ENCODE measurements at regions not wholly inside any gene's neighbourhood (a gene's known extent, or its start where the extent isn't known, plus 50 kb on each side); places are given as distances from the start of the nearest gene placed in this dataset.

- Histone ChIP-seq H3K27ac (no peak overlapping the region), H3K36me3 (no peaks in the 10 kb centered on the region), H3K4me3 (no peak overlapping the region), H3K4me1 (no peaks in the 10 kb centered on the region), H3K27me3 (no peaks in the 10 kb centered on the region), H3K9me3 (no peaks in the 10 kb centered on the region)
- DNase-seq (no peak), ATAC-seq (no peak)
- intact Hi-C loops (cut with DNase I; ENCODE audit: low total_unique reads) = no loop called here
- no peak for TF ChIP-seq POLR2A (IDR thresholded peaks at IDR 0.05)
- no peak for TF ChIP-seq CTCF (IDR thresholded peaks at IDR 0.05 in 4 of 5, conservative IDR thresholded peaks at IDR 0.05 in 1 of 5)
- in situ Hi-C loops (cut with MboI; ENCODE audit: low sequenced_read_pairs in 4 of 4) = no loop called here
These were observed 103.2 kb upstream of the GRIK2 start for GRCh38 chr6:101290346-101290745.

GRCh38 chr6:101294051-101294638, 99.4 kb upstream of the GRIK2 start:
- H3K36me3 ChIP-seq = no peaks in the 10 kb centered on the region
- H3K27me3 ChIP-seq = no peaks in the 10 kb centered on the region
- no peak overlapping the region for H3K4me3 ChIP-seq
- intact Hi-C loops (cut with DNase I; ENCODE audit: low total_unique reads) (no loop called here), in situ Hi-C loops (cut with MboI; ENCODE audit: low sequenced_read_pairs in 4 of 4) (no loop called here)
- no peaks in the 10 kb centered on the region for H3K4me1 ChIP-seq
- no peaks in the 10 kb centered on the region for H3K9me3 ChIP-seq
- TF ChIP-seq CTCF (IDR thresholded peaks at IDR 0.05 in 4 of 5, conservative IDR thresholded peaks at IDR 0.05 in 1 of 5) (no peak), POLR2A (IDR thresholded peaks at IDR 0.05) (no peak)
- no peak overlapping the region for H3K27ac ChIP-seq
- DNase-seq (no peak), ATAC-seq (no peak)

- Histone ChIP-seq H3K27ac (no peak overlapping the region), H3K27me3 (no peaks in the 10 kb centered on the region), H3K4me1 (no peaks in the 10 kb centered on the region), H3K36me3 (no peaks in the 10 kb centered on the region), H3K4me3 (no peak overlapping the region), H3K9me3 (no peaks in the 10 kb centered on the region)
- DNase-seq (no peak), ATAC-seq (no peak)
- intact Hi-C loops (cut with DNase I; ENCODE audit: low total_unique reads) = no loop called here
- in situ Hi-C loops (cut with MboI; ENCODE audit: low sequenced_read_pairs in 4 of 4) = no loop called here
- TF ChIP-seq POLR2A (IDR thresholded peaks at IDR 0.05) (no peak), CTCF (IDR thresholded peaks at IDR 0.05 in 4 of 5, conservative IDR thresholded peaks at IDR 0.05 in 1 of 5) (no peak)
These were observed 98.8 kb upstream of the GRIK2 start for GRCh38 chr6:101294676-101295075.

GRCh38 chr6:101296169-101296960, 97.1 kb upstream of the GRIK2 start:
- in situ Hi-C loops (cut with MboI; ENCODE audit: low sequenced_read_pairs in 4 of 4) (no loop called here), intact Hi-C loops (cut with DNase I; ENCODE audit: low total_unique reads) (no loop called here)
- no peak for TF ChIP-seq POLR2A (IDR thresholded peaks at IDR 0.05)
- ATAC-seq = no peak
- H3K36me3 ChIP-seq = no peaks in the 10 kb centered on the region
- H3K4me1 ChIP-seq = no peaks in the 10 kb centered on the region
- no peak overlapping the region for H3K27ac ChIP-seq
- H3K27me3 ChIP-seq = no peaks in the 10 kb centered on the region
- DNase-seq = no peak
- no peak overlapping the region for H3K4me3 ChIP-seq
- no peaks in the 10 kb centered on the region for H3K9me3 ChIP-seq

- intact Hi-C loops (cut with DNase I; ENCODE audit: low total_unique reads) (no loop called here), in situ Hi-C loops (cut with MboI; ENCODE audit: low sequenced_read_pairs in 4 of 4) (no loop called here)
- Histone ChIP-seq H3K9me3 (no peaks in the 10 kb centered on the region), H3K36me3 (no peaks in the 10 kb centered on the region), H3K27me3 (no peaks in the 10 kb centered on the region), H3K4me3 (no peak overlapping the region), H3K4me1 (no peaks in the 10 kb centered on the region), H3K27ac (no peak overlapping the region)
- no peak for TF ChIP-seq POLR2A (IDR thresholded peaks at IDR 0.05)
- TF ChIP-seq CTCF (IDR thresholded peaks at IDR 0.05 in 4 of 5, conservative IDR thresholded peaks at IDR 0.05 in 1 of 5) = no peak
- ATAC-seq (no peak), DNase-seq (no peak)
These were observed 90.9 kb upstream of the GRIK2 start for GRCh38 chr6:101302593-101302992.

Measured in gastrocnemius medialis (tissue), 4 donors.